PC-3 (cell line): ENCODE measurements at regions not wholly inside any gene's neighbourhood (a gene's known extent, or its start where the extent isn't known, plus 50 kb on each side); places are given as distances from the start of the nearest gene placed in this dataset.

Source experiments
- CTCF ChIP-seq: fragments of 300-600 bp; sonication (generic); conservative IDR thresholded peaks from 2 replicates; pipeline ENCODE4 v1.5.1; 2017; ENCODE audit warnings: antibody characterized with exemption, low read depth, mild to moderate bottlenecking, low read length
- EZH2 ChIP-seq: fragments of 300-600 bp; sonication (generic); IDR thresholded peaks from one replicate; pipeline ENCODE4 v1.6.1; 2017; ENCODE audit warnings: antibody characterized with exemption, mild to moderate bottlenecking, low read length; ENCODE audit not compliant: unreplicated experiment

- no peak for TF ChIP-seq CTCF
- no peak for TF ChIP-seq EZH2
Measured at GRCh38 chr11:131223198-131223991, 147.0 kb upstream of the NTM start.
